HG03097 (cell line): ENCODE measurements at regions not wholly inside any gene's neighbourhood (a gene's known extent, or its start where the extent isn't known, plus 50 kb on each side); places are given as distances from the start of the nearest gene placed in this dataset.

Source experiments
- ATAC-seq: cut with Tn5 transposase; IDR thresholded peaks from one replicate; pipeline ENCODE4 v1.9.1; 2021; ENCODE audit not compliant: unreplicated experiment, low FRiP score

DNA sequence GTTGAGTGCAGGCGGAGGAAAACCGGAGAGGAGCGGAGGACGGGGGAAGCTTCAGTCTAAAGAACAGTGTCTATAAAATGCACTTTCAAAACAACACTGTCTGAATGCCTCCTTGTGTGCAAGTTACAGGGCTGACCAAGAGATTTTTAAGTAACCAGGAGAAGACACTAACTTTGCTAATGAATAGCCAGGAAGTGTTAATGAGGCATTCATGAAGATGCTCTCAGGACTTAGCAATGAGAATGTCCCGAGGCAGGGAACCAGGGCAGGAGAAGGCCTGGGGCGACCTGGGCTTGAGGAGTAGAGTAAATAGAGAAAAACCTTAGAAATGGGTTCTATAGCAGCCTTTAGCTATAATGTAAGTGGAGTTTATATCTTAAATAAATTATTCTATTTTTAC, 312.1 kb downstream of the SKIDA1 start:
- ATAC-seq = no peak

DNA sequence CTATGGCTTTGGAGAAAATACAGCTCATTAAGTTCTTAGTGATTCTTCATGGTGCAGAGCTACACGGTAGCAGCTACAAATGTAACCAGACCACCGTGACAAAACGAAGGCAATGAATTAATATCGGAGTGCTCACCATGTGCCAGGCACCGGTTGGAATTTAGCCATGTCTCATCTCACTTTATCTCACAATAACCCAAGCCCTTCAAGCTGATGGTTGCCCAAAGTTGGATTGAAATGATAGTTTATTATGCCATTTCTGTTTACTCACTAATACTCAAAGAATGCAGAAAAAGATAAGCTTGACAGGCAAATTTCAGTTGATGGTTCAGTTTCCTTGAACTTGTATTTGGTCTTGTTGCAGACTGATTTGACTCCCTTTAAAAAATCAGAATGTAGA, 312.6 kb downstream of the SKIDA1 start:
- no peak for ATAC-seq

DNA sequence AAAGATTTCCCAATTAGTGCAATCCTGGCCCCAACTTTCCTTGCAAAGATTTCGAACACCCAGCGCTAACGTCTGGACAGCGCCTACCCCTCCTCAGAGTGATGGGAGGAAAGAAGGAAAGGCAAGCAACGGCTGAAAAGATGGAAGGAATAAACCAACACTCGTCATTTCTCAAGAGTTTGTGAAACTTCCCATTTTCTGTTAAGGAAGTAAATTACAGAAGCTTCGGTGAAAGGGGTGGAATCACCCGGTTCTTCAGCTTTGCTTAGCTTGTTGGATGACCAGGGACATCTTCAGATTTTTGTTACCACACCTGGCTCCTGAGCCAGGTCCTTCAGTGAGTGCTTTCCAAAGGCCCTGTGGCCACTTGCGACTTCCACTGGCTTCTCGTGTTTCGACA, 313.1 kb downstream of the SKIDA1 start:
- ATAC-seq = no peak

DNA sequence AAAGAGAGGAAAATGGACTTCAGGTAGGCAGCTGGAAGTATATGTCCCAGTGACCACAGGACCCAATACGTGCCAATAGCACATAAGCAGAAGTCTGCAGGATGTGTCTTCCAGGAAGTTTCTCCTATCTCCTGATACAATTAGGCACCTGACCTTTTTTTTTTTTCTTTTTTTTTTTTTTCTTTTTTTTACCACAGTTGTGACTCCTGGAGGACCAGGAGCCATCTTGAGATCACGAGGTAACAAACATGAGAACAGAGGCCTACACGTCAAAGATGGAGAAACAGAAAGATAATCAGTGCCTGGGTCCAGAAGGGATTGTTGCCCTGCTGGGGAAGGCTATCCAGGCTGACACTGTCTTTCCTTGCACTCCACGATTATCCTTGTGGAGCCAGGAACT, 312.4 kb upstream of the NEBL start:
- ATAC-seq = no peak

DNA sequence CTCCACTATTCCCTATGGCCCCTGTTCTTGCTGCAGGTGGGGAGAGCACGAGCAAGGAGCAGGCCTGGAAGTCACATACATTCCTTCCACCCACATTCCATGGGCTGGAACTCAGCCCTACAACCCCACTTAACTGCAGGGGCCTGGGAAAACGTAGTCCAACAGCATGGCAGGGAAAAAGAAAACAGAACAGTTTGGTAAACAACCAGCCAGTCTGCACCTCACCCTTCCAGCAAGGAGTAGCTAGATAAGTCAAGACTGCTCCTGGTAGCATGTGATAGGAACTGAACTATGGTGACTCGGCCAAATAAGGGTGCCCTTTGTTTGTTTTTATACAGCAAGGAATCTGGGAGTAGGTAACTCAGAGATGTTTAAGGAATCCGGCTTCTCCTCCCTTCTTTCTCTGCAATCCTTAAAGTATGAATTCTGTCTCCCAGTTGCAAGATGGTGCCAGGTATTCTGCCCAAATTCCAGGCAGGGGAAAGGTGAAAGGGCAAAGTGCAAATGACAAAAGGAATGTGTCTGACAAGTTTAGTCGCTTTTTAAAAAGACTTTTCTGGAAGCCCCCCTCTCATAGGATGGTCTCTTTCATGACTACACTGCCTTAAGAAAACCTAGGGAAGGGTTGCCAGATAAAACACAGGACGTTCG, 311.7 kb upstream of the NEBL start:
- no peak for ATAC-seq

DNA sequence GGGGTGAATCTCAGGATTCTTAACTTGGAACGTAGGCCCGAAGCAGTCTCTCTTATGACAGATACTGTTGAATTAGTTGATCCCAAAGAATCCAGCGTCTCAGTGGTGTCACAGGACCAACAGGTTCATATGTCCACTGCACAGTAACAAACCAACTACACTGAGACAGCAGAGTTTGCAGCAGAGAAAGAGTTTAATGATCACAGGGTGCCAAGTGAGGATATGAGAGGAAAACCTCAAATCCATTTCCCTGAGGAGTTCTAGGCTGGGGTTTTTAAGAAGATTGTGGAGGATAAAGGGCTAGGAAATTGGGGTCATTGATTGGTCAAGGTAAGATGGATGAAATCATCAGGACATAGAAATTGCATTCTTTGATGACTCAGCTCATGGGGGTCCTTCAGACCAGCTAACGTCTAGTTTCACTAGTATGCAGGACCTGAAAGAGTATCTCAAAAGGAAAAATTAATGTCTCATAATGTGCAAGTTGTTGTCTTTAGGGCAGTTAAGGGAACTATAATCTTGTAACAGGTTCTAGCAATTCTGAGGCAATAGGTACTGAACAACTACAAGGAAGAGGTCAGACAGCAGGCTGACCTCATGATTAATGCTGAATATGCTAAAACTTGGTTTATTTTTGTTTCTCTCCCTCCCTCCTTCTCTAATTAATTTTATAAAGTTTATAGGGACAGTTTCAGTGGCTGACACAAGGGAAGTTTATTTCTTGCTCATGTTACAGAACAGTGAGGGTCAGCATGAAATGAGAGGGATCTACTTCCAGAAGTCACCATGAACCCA, 310.9 kb upstream of the NEBL start:
- ATAC-seq = no peak

DNA sequence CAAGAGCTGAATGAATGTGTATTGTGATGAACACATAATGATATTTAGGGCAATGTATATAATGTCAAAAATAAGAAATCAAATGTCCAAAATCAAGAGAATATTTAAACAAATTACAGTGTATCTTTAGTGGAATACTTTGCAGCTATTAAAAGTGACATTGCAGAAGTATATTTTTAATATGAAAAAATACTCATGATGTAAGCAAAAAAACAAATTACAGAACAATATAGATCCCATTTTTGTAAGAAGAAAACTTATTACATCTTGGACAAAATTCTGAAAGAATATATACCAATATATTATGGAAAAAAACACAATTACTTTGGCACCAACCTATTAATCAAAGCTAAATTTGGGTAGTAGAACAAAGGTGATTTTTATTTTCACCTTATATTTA, 308.2 kb upstream of the NEBL start:
- ATAC-seq = no peak

DNA sequence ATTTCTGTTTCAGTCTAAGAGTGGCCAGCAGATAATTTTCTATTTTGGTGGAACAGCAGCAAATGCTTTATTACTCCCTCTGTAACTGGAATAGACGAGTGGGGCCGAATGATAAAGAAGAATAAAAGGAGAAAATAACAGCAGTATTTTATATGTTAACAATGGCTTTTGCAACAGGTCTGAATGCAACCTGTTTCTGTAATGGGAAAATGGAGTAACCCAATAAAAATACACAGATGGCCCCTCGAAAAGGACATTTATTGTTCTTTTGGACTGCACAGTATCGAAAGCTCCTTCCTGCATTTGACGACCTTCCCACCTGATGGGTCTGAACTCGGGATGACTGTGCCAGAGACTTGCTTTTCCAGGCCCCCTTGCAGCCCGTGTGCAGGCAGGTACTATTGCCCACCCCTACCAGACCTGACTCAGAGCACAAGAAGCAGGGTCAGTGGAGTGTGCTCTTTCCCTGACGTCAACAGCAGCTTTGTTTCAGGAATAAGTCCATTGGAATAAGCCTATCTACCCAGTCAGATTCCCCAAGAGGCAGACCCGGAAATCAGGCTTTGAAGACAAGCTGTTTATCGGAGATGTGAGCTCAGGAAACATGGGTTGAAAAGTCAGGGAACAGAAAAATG, 306.5 kb upstream of the NEBL start:
- no peak for ATAC-seq

DNA sequence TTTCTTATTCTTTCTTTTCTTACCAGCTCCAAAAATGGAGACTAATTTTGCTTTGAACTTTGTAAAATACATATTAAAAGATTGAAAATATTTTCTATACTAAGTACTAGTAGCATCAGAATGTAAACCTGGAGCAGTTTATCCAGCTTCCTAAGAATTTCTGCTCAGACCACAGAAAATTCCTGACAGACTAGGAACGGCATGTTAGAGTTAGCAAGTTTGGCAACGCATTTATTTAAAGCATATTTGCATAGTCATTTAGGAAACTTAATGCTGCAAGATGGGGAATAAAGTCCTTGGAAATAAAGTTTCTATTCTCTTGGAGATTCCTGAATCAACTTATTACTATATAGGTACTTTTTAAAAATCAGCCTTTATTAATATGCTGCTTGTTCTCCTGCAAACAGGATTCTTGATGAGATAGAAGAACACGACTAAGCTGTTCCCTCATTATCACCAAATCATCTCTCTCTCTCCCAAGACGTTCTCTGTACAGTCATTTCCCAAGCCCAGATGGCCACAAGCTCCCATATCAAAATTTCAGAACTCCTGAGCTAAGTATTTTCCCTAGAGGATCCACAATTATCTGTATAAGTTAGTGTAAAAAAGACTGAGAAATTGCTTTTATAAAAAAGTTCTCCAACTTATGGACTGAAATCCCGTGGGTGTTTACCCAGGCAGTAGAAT, 305.8 kb upstream of the NEBL start:
- no peak for ATAC-seq

DNA sequence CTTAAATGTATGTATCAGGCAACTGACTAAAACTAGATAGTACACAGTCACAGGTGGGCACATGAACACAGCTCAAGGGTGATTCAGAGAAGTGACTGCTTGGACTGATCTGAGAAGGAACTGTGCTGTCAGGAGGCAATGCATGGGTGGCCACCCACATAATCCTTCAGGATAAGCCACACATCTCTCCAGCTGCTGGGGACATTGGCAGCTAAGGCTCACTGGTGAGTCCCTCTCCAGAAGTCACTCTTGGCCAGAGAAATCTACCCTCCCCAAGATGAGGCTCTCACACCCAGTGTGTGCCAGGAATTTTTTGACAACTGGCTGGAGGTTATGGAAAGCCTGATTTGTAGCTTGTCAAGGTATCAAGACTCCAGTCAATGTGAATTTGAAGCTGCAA, 302.4 kb upstream of the NEBL start:
- ATAC-seq = no peak

DNA sequence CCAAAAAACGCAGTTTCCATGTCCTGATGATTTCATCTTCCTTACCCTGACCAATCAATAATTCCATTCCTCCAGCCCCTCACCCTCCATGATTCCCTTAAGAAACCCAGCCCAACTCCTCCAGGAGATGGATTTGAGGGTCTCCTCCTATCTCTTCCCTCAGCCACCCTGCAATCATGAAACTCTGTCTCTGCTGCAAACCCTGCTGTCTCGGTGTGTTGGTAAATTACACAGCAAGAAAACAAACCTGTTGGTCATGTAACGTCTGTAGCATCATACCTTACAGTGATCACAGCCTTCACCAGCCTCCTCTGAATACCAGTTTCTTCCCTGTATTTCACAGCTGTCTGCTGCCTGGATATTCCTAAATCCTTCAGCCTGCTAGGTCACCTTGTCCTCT, 300.7 kb upstream of the NEBL start:
- no peak for ATAC-seq

DNA sequence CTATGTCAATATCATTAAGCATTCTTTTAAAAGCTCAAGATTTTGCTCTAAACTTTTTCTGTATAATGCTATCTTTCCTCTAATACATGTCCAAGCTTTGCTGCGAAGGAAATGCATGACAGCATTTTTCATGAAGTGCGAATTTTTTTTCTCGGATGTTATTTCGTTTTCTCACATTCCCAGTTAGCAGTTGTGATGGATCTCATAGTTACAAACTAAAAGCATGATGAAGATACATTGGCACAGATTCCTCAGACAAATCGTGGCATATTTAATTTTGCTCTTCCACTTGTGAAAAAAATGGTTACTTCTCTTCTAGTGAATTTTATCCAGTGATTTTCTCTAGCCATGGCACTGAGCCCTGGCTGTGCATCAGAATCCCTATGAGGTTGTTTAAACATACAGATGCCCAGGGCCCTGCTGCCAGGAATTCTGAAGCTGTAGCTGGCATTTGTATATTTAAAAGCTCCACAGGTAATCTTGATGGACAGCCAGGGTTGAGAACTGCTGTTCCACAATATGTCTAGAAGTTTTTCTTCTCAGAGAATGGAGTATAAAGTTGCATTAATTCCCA, 299.8 kb upstream of the NEBL start:
- ATAC-seq = no peak

DNA sequence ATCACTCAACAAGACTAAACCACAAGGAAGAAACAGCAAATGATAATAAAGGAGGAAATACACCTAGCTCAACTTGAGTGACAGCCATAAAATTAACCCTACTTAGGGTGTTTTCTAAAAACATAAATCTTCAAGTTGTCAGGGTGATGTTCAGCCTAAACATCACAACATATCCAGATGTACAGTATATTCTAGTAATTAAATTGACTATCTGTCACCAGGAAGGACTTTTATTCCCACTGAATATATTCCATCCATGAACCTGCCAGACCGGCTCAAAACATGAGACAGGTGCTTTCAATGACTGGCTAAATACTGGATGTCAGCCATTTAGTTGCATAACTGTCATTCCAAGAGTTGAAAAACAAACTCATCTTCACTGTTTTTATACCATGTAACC, 298.1 kb upstream of the NEBL start:
- ATAC-seq = no peak

DNA sequence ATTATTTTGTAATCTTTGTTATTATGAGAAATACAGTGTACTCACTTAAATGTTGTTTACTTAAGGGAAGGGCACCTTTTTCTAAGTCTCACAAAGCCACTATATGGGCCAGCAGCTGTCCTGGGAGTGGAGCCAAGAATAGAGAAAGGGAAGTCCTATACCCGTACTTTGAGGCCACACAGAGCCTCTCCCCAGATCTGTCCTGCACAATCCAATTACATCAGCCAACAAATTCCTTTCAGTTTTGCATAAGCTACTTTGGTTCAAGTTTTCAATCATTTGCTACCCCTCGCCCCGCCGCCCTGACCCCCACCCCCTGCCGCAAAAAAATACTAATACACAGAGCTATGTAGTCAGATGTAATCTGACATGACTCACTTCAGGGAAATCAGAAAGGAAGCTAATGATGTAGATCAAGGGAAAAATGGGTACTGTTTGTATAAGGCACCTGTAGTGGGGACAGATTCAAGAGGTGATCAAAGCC, 297.4 kb upstream of the NEBL start:
- ATAC-seq = no peak

DNA sequence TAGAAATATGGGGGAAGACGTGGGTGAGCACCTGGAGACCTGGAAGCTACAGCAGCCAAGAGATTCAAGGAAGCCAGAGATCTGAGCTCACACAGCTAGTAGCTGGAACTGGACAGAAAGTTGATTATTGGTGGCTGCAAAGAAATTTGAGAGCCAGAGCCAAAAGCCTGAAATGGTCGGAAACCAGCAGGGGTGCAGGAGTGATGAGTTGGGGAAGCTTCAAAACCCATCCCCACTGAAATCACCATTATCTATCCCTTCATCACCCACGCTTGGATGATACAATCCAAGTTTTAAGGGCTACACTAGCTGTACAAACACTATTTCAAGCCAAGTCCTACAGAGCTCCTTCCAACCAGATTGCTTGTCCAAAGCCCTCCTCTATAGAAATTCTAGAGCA, 296.1 kb upstream of the NEBL start:
- no peak for ATAC-seq

DNA sequence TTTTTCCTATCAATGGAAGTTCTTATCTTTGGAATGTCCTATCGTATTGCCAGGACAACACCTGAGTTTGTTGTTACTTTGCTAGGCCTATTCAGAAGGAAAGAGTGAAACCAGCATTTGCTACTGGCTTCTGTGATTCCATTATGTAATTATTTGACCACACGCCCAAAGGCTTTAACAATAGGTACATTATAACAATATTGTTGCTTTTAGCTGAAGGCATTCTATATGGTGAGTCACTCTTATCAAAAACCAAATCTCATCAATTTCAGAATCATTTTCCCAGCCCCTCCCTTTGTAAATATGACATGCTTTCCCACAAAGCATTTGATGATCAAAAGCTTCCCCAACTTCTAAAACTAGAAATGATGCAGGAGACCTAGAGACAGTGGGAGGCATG, 294.4 kb upstream of the NEBL start:
- no peak for ATAC-seq

DNA sequence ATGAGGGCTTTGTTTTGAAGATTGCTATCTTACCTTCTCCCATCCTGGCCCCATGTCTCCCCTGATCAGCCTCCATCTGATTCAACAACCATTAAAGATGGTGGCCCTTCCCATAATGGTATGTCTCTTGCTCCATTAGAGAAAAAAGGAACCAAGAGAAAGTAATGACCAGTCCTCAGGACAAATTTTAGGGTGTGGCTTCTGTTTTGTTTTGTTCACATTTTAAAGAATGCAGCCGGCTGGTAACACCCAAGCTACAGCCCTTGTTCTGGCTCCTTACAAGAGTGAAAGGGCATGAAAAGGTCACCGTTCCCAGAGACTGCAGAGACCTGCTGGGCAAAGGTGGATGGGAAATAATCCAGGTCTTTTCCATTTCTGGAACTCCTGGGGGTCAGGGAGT, 287.9 kb upstream of the NEBL start:
- no peak for ATAC-seq

DNA sequence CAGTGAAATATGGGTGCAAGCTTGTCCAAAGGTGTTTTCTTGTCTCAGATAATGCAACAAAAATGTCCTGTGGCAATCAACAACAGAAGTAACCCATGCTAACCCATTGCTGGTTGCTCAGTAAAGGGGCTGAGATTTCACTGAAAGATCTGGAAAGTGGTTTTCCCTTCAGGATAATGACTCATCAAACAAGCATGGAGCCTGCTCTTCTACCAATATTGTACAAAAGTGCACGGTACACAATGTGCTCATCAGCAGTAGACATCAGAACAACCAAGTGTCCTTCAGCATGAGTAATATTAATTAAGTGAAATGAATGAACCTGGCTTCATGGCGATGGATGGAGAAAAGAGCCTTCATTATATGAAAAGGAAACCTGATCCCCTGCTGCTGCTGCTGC, 287.1 kb upstream of the NEBL start:
- no peak for ATAC-seq

DNA sequence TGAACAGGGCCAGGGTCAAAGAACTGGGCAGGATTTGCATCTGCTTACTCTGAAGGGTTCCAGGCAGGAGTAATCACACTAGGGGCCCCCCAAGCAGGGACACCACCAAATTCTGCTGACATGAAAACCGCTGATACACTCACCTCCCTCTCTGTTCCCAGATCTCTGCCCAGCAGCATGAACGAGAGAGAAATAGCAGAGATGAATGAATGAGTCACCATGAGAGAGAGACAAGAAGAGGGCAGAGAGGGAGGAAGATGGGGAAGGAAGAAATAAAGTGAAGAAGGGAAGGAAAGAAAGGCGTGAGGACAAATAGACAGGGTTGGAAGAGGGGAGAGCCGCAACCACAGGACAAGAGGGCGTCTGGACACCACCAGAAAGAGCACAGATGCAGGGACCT, 285.9 kb upstream of the NEBL start:
- no peak for ATAC-seq

DNA sequence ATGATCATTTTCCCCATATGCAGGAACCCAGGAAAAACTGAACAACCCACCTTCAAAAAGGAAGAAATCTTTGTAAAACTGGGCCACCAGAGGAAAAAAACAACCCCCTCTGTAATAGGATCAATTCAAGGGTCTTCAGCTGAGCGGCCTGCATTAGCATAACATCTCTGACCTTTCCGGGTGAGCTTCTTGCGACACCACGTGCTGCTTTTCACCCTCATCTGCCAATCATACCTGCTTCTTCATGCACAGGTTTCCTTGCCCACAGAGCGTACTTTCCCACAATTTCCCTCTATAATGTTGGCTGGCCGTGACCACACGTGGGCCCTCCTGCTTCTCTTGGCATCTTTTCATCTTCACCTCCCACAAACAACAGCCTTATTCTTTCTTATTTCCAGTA, 284.3 kb upstream of the NEBL start:
- no peak for ATAC-seq

DNA sequence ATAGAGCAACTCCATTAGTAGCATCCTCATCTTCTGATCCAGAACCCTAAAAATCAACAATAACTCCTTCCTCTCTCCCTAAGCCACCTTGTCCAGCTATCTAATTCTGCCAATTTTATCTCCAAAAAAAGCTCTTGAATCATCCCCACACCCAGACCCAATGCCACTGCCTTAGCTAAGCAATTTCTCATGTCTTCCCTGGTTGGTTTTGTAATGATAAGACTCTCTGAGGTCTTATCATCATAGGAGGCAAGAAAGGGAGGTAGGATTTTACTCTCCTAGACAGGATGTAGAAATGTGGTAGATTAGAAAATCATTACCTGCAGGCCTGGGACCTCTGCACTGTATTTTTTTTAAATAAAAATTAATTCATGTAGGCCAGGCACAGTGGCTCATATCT, 283.5 kb upstream of the NEBL start:
- no peak for ATAC-seq
